Activated T-helper 1 cell treated with anti-CD3 and anti-CD28 coated beads, Interleukin-12 subunit alpha, Interleukin-12 subunit beta, Interleukin-2, Interleukin-4 antibody, amounts not matched to agents 30 ng/mL and 10 ng/mL and 1 ng/mL, durations not matched to agents 14 hours and 24 hours and 36 hours (primary cell): ENCODE measurements at regions not wholly inside any gene's neighbourhood (a gene's known extent, or its start where the extent isn't known, plus 50 kb on each side); places are given as distances from the start of the nearest gene placed in this dataset.

Source experiments
- DNase-seq: peaks from one replicate; pipeline ENCODE4 v3.0.0; 2021; ENCODE audit warnings: low spot score
- H3K27ac Mint-ChIP-seq: one replicate; pipeline ENCODE4 v1.8.0; 2021; ENCODE audit warnings: mild to moderate bottlenecking, mixed read lengths
- H3K27me3 Mint-ChIP-seq: one replicate; pipeline ENCODE4 v1.8.0; 2022; ENCODE audit warnings: mild to moderate bottlenecking, moderate library complexity, mixed read lengths; ENCODE audit not compliant: insufficient read depth
- H3K36me3 Mint-ChIP-seq: one replicate; pipeline ENCODE4 v1.8.0; 2021; ENCODE audit warnings: low read depth, mixed read lengths
- H3K4me1 Mint-ChIP-seq: one replicate; pipeline ENCODE4 v1.8.0; 2021; ENCODE audit warnings: low read depth, mixed read lengths
- H3K4me3 Mint-ChIP-seq: one replicate; pipeline ENCODE4 v1.8.0; 2021; ENCODE audit warnings: mild to moderate bottlenecking, moderate library complexity, mixed read lengths
- H3K9me3 Mint-ChIP-seq: one replicate; pipeline ENCODE4 v1.8.0; 2021; ENCODE audit warnings: mixed read lengths
- intact Hi-C: fragments of 100-400 bp; cut with micrococcal nuclease; formaldehyde crosslinking; loops from one replicate; pipeline ENCODE4 v1.15.1; 2024

DNA sequence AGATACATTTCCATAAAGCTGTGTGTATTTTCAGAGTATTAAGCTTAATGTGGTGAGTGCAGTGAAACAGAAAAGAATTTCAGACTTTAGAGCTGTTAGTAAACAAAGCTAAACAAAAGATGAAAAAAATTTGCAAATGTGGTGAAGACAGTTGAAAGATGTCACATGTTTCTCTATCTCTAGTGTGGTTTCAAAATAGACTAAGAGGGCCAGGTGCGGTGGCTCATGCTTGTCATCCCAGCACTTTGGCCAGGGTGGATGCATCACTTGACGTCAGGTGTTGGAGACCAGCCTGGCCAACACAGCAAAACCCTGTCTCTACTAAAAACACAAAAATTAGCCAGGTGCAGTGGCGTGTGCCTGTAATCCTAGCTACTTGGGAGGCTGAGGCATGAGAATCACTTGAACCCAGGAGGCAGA is 466.0 kb upstream of the NR2F2 start:
- intact Hi-C loops, result loop anchor here (2.0 kb wide), 1 partner anchor 26 kb away; no protein-coding TSS in a partner anchor
- Mint-ChIP-seq H3K4me1 (peaks cover 41% of the 10 kb centered on the region), H3K4me3 (no peak overlapping the region), H3K27me3 (peaks cover 41% of the 10 kb centered on the region), H3K9me3 (no peaks in the 10 kb centered on the region), H3K27ac (no peak overlapping the region), H3K36me3 (no peaks in the 10 kb centered on the region)
- DNase-seq, result no peak

DNA sequence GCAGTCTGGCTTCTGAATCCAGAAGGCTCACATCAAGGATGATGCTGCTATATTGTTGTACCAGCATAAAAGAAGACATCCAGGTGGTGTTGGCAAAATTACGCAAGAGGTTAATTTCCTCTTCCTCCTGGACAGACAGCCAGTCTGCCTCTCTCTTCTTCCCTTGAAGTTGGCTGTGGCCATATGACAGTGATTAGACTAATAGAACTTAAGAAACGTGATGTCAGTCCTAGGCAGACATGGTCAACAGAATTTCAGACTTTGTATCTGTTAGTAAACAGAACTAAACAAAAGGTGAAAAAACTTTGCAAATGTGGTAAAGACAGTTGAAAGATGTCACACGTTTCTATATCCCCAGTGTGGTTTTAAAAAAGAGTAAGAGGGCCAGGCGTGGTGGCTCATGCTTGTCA is 465.2 kb upstream of the NR2F2 start:
- no peak for DNase-seq
- H3K36me3 Mint-ChIP-seq, result no peaks in the 10 kb centered on the region
- intact Hi-C loops, result loop anchor here (2.0 kb wide), 1 partner anchor 27 kb away; no protein-coding TSS in a partner anchor
- peaks cover 50% of the 10 kb centered on the region for H3K4me1 Mint-ChIP-seq
- no peak overlapping the region for H3K27ac Mint-ChIP-seq
- peaks cover 34% of the 10 kb centered on the region for H3K27me3 Mint-ChIP-seq
- H3K9me3 Mint-ChIP-seq, result no peaks in the 10 kb centered on the region
- H3K4me3 Mint-ChIP-seq, result no peak overlapping the region

DNA sequence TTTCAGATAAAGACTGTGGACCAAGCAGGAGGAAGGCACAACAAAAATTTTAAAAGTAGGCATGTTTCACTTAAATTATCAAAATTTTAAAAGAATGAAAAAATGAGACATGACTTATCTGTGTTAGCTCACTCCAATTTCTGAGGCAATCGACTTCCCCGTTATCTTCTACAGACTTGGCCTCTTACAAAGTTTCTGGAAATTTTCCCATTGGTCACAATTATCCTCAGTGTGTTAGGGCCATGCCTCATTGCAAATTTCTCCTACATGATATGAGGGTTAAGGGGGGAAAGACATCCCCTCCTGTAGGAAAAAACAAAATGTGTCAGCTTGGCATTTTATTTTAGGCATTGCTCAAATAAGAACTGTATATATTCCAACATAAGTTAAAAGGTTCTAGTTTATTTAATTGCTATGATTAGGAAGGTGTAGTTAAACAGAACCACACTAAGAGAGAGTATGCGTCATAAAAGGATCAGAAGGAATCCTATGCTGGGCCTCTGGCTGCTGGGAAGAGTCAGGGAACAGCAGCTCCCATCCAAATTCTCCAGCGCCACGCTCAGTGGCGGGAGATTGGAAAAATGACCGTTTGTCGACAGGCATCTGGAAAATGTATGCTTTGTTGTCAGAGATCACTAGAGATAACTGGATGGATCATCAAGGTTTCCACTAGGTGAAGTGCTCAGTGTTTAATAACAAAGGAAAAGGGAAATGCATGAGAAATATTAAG is 463.6 kb upstream of the NR2F2 start:
- Mint-ChIP-seq H3K36me3 (no peaks in the 10 kb centered on the region), H3K27ac (no peak overlapping the region), H3K4me1 (peaks cover 57% of the 10 kb centered on the region), H3K4me3 (no peak overlapping the region), H3K9me3 (no peaks in the 10 kb centered on the region), H3K27me3 (peaks cover 28% of the 10 kb centered on the region)
- intact Hi-C loops, result no loop called here
- DNase-seq, result no peak

DNA sequence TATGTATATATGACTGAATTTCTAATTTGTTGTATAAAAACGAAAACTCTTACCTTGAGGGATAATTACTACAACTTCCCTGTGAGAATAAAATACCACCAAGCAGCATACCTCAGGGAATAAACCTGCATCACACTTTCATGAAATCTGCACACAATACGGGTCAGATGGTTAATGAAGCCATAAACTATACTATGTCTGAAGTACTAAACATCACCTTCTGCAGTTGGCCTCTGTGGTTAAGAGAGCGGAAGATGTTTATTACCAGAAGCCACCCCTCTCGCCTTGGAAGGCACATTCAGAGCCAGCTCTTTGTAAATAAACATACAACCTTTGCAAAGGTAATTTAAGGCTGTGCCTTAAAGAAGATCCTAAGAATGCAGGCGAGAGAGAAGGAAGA is 462.1 kb upstream of the NR2F2 start:
- Mint-ChIP-seq H3K27ac (no peak overlapping the region), H3K4me3 (no peak overlapping the region), H3K27me3 (peaks cover 20% of the 10 kb centered on the region), H3K9me3 (peaks cover 5% of the 10 kb centered on the region), H3K4me1 (peaks cover 57% of the 10 kb centered on the region), H3K36me3 (peaks cover under 1% of the 10 kb centered on the region)
- intact Hi-C loops, result no loop called here
- DNase-seq, result no peak

DNA sequence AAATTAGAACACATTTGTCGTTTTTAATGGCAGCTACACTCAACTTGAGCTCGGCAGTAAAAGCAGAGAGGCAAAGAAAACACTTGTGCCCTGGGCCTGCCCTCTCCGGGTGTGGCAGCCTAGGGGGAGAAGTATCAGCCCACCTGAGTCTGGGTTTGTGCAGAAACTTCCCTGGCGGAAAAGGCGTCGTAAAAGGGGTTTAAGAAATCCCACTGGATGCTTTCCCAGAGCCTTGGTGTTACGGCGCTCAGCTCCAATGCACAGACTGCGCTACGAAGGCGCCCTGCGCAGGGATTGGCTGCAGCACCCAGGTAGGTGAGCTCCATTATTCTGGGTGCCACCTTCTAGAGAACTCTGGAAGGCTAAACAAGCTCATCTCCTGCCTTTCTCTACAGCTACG is 461.5 kb upstream of the NR2F2 start:
- Mint-ChIP-seq H3K27me3 (peaks cover 20% of the 10 kb centered on the region), H3K4me1 (peaks cover 57% of the 10 kb centered on the region), H3K4me3 (no peak overlapping the region), H3K9me3 (peaks cover 8% of the 10 kb centered on the region), H3K27ac (no peak overlapping the region), H3K36me3 (peaks cover 3% of the 10 kb centered on the region)
- no peak for DNase-seq
- intact Hi-C loops, result no loop called here

DNA sequence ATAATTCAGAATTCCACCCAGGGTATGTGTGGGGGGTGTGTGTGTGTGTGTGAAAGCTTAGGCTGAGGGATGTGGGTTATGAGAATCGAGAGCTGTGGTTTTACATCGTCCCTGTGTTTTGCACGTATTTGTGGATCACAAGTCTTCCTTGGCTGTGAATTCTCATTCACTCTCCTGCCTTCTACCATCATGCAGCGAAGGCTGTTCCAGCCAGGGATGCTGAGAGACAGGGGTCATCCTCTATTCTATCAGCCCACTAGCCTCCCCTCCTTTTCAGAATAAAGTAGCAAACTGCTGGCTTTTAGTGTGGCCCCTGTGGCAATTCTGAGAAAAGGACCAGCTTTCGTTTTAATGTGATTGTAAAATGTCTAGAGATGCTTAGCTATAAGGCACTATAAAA is 460.6 kb upstream of the NR2F2 start:
- DNase-seq, result no peak
- intact Hi-C loops, result loop anchor here (1.0 to 10.0 kb wide), 2 partner anchors 9 to 585 kb away; no protein-coding TSS in a partner anchor

DNA sequence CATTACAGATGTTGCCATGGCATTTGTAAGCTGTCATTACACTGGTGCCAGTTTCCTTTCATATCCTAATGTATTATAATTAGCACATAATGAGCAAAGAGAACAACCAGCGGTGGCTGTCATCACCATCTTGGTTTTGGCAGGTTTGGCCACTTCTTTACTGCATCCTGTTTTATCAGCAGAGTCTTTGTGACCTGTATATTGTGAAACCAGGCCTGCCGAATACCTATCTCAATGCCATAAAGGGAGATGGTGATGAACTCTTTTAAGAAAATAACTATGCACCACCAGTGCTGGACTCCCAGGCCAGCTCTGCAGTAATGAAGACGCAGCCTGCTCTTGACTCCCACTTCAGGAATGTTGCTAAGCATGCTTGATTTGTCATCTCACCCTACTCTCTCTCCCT is 458.1 kb upstream of the NR2F2 start:
- H3K27ac Mint-ChIP-seq, result no peak overlapping the region
- peaks cover 49% of the 10 kb centered on the region for H3K4me1 Mint-ChIP-seq
- no peak for DNase-seq
- intact Hi-C loops, result loop anchor here (10.0 kb wide), 1 partner anchor 588 kb away; no protein-coding TSS in a partner anchor
- peaks cover 3% of the 10 kb centered on the region for H3K36me3 Mint-ChIP-seq
- peaks cover 8% of the 10 kb centered on the region for H3K9me3 Mint-ChIP-seq
- H3K27me3 Mint-ChIP-seq, result peaks cover 8% of the 10 kb centered on the region
- H3K4me3 Mint-ChIP-seq, result no peak overlapping the region

More for the DNA sequence above, 460.6 kb upstream of the NR2F2 start:
- H3K27me3 Mint-ChIP-seq, result peaks cover 22% of the 10 kb centered on the region
- H3K4me3 Mint-ChIP-seq, result peak overlapping the region; percentile 32
- H3K4me1 Mint-ChIP-seq, result peaks cover 56% of the 10 kb centered on the region
- peaks cover 3% of the 10 kb centered on the region for H3K36me3 Mint-ChIP-seq
- peaks cover 8% of the 10 kb centered on the region for H3K9me3 Mint-ChIP-seq
- no peak overlapping the region for H3K27ac Mint-ChIP-seq

DNA sequence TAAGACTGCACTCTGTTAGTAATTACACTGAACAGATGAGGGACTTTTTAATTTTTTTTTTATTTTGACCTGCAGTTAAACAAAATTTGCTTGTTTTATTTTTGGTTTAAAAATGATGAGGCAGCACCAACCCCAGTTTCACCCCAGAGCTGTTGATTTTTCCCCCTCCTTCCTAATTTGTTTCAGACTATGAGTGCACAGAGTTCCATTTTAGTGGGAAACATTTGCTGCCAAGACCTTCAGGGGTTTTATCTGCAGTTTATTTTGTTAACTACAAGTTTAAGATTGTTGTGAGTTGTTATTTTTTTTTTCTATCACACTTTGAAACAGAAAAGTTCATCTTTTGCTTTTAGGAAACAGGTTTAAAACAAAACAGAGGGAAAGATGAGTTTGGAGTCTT is 455.9 kb upstream of the NR2F2 start:
- Mint-ChIP-seq H3K36me3 (peaks cover 3% of the 10 kb centered on the region), H3K9me3 (peaks cover 8% of the 10 kb centered on the region), H3K27ac (no peak overlapping the region), H3K27me3 (peaks cover 3% of the 10 kb centered on the region), H3K4me3 (no peak overlapping the region), H3K4me1 (peaks cover 40% of the 10 kb centered on the region)
- DNase-seq, result no peak
- intact Hi-C loops, result loop anchor here (10.0 kb wide), 1 partner anchor 590 kb away; no protein-coding TSS in a partner anchor

DNA sequence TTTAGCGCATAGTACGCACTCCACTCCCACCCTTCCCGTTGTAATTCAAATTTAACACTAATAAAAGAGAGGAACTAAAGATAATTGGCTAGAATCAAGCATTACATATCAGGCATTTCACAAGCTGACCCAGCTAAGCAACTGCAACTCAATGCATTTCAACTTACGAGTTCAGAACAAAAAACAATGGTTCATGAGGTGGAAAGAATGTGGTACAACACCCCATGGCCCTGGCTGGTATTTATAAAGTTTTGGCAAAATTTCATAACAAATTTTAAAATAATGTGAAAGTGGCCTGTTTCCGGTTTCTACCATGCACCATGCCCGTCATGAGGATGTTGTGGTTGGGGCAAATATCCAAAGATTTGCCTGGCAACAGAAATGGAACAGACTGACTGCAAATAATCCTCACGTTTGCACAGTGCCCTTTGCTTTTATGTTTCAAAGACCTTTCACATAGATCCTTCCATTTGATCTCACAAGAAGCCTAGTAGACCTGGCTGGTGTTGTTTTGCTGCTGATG is 455.3 kb upstream of the NR2F2 start:
- no peak overlapping the region for H3K4me3 Mint-ChIP-seq
- H3K9me3 Mint-ChIP-seq, result peaks cover 8% of the 10 kb centered on the region
- intact Hi-C loops, result loop anchor here (10.0 kb wide), 1 partner anchor 590 kb away; no protein-coding TSS in a partner anchor
- H3K36me3 Mint-ChIP-seq, result peaks cover 3% of the 10 kb centered on the region
- peaks cover 40% of the 10 kb centered on the region for H3K4me1 Mint-ChIP-seq
- peaks cover 3% of the 10 kb centered on the region for H3K27me3 Mint-ChIP-seq
- DNase-seq, result no peak
- H3K27ac Mint-ChIP-seq, result no peak overlapping the region

DNA sequence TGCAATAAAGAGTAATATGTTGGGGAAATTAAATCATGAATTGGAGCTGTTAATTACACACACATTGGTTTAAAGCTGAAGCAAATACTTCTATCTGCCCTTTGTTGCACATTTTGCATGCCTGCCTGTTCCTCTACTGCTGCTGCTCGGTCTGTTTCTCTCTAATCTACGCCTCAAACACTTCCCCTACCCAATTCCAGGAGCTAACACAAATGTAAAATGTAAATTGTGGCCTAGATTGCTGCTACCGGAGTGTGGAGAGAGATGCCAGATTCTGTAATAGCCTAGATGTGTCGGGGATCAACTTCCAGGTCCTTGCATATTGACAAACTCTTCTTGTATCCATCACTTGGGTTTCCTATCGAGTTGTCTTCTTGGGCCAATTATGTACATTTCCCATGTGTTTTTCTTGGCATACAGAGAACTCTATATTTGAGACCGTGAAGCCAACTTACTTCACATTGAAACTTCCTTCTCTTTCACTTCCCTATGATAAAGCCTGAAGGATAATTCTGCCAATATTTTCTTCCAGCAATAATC is 450.4 kb upstream of the NR2F2 start:
- no peak overlapping the region for H3K27ac Mint-ChIP-seq
- H3K36me3 Mint-ChIP-seq, result no peaks in the 10 kb centered on the region
- H3K9me3 Mint-ChIP-seq, result no peaks in the 10 kb centered on the region
- H3K27me3 Mint-ChIP-seq, result no peaks in the 10 kb centered on the region
- peaks cover 28% of the 10 kb centered on the region for H3K4me1 Mint-ChIP-seq
- H3K4me3 Mint-ChIP-seq, result peak overlapping the region; percentile 38
- intact Hi-C loops, result no loop called here
- DNase-seq, result no peak

DNA sequence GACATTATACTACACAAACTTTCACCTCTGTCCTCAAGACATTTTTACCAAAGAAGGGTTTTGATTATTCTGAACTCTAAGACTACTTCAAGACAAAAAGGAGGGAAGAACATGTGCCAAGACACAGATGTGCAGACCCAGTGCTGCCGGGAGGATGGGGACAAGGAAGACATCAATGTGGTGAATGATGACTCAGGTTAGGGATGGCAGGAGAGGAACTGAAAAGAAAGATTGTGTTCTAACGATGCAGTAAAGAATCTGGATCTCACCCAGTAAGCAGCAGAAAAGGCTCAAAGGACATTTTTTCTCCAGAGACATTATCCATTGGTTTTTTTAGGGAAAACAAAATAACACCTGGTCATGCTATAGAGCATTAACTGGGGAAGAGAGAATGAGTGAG is 449.9 kb upstream of the NR2F2 start:
- Mint-ChIP-seq H3K9me3 (no peaks in the 10 kb centered on the region), H3K4me1 (peaks cover 22% of the 10 kb centered on the region), H3K36me3 (no peaks in the 10 kb centered on the region), H3K4me3 (no peak overlapping the region), H3K27ac (no peak overlapping the region), H3K27me3 (no peaks in the 10 kb centered on the region)
- intact Hi-C loops, result no loop called here
- DNase-seq, result no peak

DNA sequence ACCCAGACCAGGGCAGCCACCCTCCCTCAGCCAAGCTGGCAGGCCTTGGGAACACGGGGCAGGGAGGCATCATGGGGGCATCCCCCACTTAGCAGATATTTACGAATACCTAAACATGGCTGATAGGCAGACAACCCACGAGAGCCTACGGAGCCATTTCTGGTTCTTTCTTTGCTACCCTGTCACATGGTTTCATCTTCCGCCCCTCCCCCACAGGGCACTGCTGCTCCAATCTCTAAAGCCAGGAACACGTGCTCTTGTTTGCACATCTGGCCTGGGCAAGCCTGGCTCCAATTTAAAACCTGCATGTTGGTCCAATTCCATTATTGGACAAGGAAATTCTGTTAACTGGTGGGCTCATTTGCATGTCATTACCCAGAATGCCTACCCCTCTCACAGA is 447.4 kb upstream of the NR2F2 start:
- Mint-ChIP-seq H3K4me1 (peaks cover 19% of the 10 kb centered on the region), H3K4me3 (no peak overlapping the region), H3K36me3 (no peaks in the 10 kb centered on the region), H3K27me3 (peaks cover 3% of the 10 kb centered on the region), H3K9me3 (no peaks in the 10 kb centered on the region), H3K27ac (no peak overlapping the region)
- no peak for DNase-seq
- intact Hi-C loops, result no loop called here

DNA sequence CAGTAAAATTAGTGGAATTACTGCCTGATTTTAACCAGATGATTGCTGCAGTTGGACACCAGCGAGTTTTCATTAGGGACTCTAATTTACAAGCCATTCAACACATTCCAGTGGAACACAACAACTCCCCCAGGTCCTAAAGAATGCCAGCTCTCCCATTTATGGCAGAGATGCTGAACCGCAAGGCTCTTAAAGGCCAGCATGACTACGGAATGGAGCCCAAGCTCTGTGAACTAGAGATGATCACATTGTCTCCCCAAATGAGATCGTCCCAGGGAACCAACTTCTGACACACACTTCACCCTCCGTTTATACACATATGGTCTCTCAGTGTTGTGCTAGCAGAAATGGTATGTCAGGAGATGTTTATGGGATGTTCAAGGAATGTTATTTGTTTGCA is 446.2 kb upstream of the NR2F2 start:
- H3K36me3 Mint-ChIP-seq, result no peaks in the 10 kb centered on the region
- H3K27ac Mint-ChIP-seq, result no peak overlapping the region
- peaks cover 4% of the 10 kb centered on the region for H3K27me3 Mint-ChIP-seq
- no peak for DNase-seq
- intact Hi-C loops, result no loop called here
- no peaks in the 10 kb centered on the region for H3K9me3 Mint-ChIP-seq
- H3K4me1 Mint-ChIP-seq, result peaks cover 13% of the 10 kb centered on the region
- no peak overlapping the region for H3K4me3 Mint-ChIP-seq
